SK-N-SH (cell line): ENCODE measurements at regions not wholly inside any gene's neighbourhood (a gene's known extent, or its start where the extent isn't known, plus 50 kb on each side); places are given as distances from the start of the nearest gene placed in this dataset.

Experiments used
- CTCF ChIA-PET: fragments of 300-600, 350-600 bp; formaldehyde crosslinking; extraction: SDS; loops from one replicate; lab custom pipeline; 2021; lab: Yijun Ruan, JAX
- POLR2A ChIA-PET: fragments of 350-600 bp; sonication (Branson Sonifier 250); formaldehyde crosslinking; extraction: SDS; loops from one replicate; lab custom pipeline; 2020; ENCODE audit warnings: antibody characterized with exemption, inconsistent platforms; lab: Yijun Ruan, JAX
- DNase-seq: peaks from one replicate; pipeline ENCODE4 v3.0.0; 2012
- H2AFZ ChIP-seq: fragments of 200-600 bp; sonication (generic); 2 replicates; pipeline ENCODE4 v1.8.1; 2016; ENCODE audit warnings: antibody characterized with exemption, mild to moderate bottlenecking, low read depth
- H3F3A ChIP-seq: fragments of 200-600 bp; sonication (generic); replicated peaks from 2 replicates; pipeline ENCODE3; 2016; ENCODE audit warnings: antibody characterized with exemption, mild to moderate bottlenecking; ENCODE audit not compliant: insufficient read depth
- H3K27ac ChIP-seq, 2 experiments: fragments of 200-500 bp in 1 of 2; fragments of 200-600 bp in 1 of 2; sonication (Bioruptor generic) in 1 of 2; sonication (generic), shearing (Covaris generic) in 1 of 2; 2 replicates each; pipeline versions ENCODE4 v1.5.1 to v1.6.1; 2014 to 2016; ENCODE audit warnings: low read depth in 2 of 2, inconsistent platforms in 1 of 2, low read length in 1 of 2, mild to moderate bottlenecking in 1 of 2, mixed read lengths in 1 of 2
- H3K27me3 ChIP-seq: fragments of 200-600 bp; sonication (generic), shearing (Covaris generic); 2 replicates; pipeline ENCODE4 v1.6.1; 2016; ENCODE audit warnings: mixed run types; ENCODE audit not compliant: insufficient read depth
- H3K36me3 ChIP-seq, 2 experiments: fragments of 200-500 bp in 1 of 2; fragments of 200-600 bp in 1 of 2; sonication (Bioruptor generic) in 1 of 2; sonication (generic) in 1 of 2; replicated peaks in 1 of 2; 2 replicates each; pipeline versions ENCODE3 to v1.5.1; 2014 to 2016; ENCODE audit warnings: low read length in 1 of 2, mild to moderate bottlenecking in 1 of 2; ENCODE audit not compliant: insufficient read depth in 2 of 2, control insufficient read depth in 1 of 2
- H3K4me1 ChIP-seq, 2 experiments: fragments of 200-500 bp in 1 of 2; fragments of 200-600 bp in 1 of 2; sonication (Bioruptor generic) in 1 of 2; sonication (generic), shearing (Covaris generic) in 1 of 2; 2 replicates each; pipeline versions ENCODE4 v1.5.1 to v1.6.1; 2014 to 2016; ENCODE audit warnings: low read depth in 1 of 2, low read length in 1 of 2, mixed run types in 1 of 2; ENCODE audit not compliant: insufficient read depth in 2 of 2, control insufficient read depth in 1 of 2
- H3K4me2 ChIP-seq: fragments of 200-600 bp; sonication (generic), shearing (Covaris generic); 2 replicates; pipeline ENCODE4 v1.6.1; 2017; ENCODE audit warnings: mixed run types
- H3K4me3 ChIP-seq, 2 experiments: fragments of 200-500 bp in 1 of 2; fragments of 200-600 bp in 1 of 2; sonication (Bioruptor generic) in 1 of 2; sonication (generic), shearing (Covaris generic) in 1 of 2; 2 replicates each; pipeline versions ENCODE4 v1.5.1 to v1.8.1; 2014 to 2016; ENCODE audit warnings: low read depth in 2 of 2, inconsistent platforms in 1 of 2, low read length in 1 of 2, mild to moderate bottlenecking in 1 of 2, mixed read lengths in 1 of 2, moderate library complexity in 1 of 2
- H3K79me2 ChIP-seq: fragments of 200-600 bp; sonication (generic); 2 replicates; pipeline ENCODE4 v1.8.1; 2017; ENCODE audit warnings: mild to moderate bottlenecking; ENCODE audit not compliant: insufficient read depth
- H3K9ac ChIP-seq: fragments of 200-600 bp; sonication (generic); 2 replicates; pipeline ENCODE4 v1.6.1; 2017; ENCODE audit warnings: mixed run types
- H3K9me2 ChIP-seq: fragments of 200-600 bp; sonication (generic); 2 replicates; pipeline ENCODE4 v1.6.1; 2017; ENCODE audit warnings: mixed run types
- H3K9me3 ChIP-seq: fragments of 200-600 bp; sonication (generic); 2 replicates; pipeline ENCODE4 v1.6.1; 2017; ENCODE audit warnings: mixed run types, mild to moderate bottlenecking, moderate library complexity
- H4K20me1 ChIP-seq: fragments of 200-600 bp; sonication (generic); 2 replicates; pipeline ENCODE4 v1.6.1; 2017; ENCODE audit warnings: mild to moderate bottlenecking, mixed run types; ENCODE audit not compliant: insufficient read depth
- CHD2 ChIP-seq: fragments of 150-350 bp; IDR thresholded peaks from 2 replicates; pipeline ENCODE4 v1.6.1; 2018; ENCODE audit warnings: low read length; ENCODE audit not compliant: partially characterized antibody
- CTCF ChIP-seq: fragments of 200-600 bp; sonication (generic); IDR thresholded peaks from 2 replicates; pipeline ENCODE4 v1.6.1; 2017; ENCODE audit warnings: antibody characterized with exemption, mild to moderate bottlenecking, moderate library complexity
- EP300 ChIP-seq, 2 experiments: IDR thresholded peaks; 2 replicates each; pipeline versions ENCODE4 v1.4.0 to v1.6.1; 2012; ENCODE audit warnings: borderline replicate concordance in 1 of 2, low read depth in 1 of 2, low read length in 1 of 2
- EZH2phosphoT487 ChIP-seq: fragments of 200-600 bp; sonication (generic); IDR thresholded peaks from 2 replicates; pipeline ENCODE4 v1.6.1; 2017; ENCODE audit warnings: low read depth, mixed run types, mild to moderate bottlenecking, antibody characterized with exemption, moderate library complexity, borderline replicate concordance
- FOSL2 ChIP-seq: IDR thresholded peaks from 2 replicates; pipeline ENCODE4 v1.4.0; 2012; ENCODE audit warnings: low read depth, mild to moderate bottlenecking, moderate library complexity, borderline replicate concordance
- FOXJ3 ChIP-seq: sonication (generic); formaldehyde crosslinking; IDR thresholded peaks from 2 replicates; pipeline ENCODE4 v1.5.1; 2020; ENCODE audit warnings: mild to moderate bottlenecking, missing genetic modification reagents
- FOXM1 ChIP-seq: IDR thresholded peaks from 2 replicates; pipeline ENCODE4 v1.4.0; 2012; ENCODE audit warnings: low read depth, mild to moderate bottlenecking
- IRF3 ChIP-seq: fragments of 150-350 bp; IDR thresholded peaks from 2 replicates; pipeline ENCODE4 v1.6.1; 2016; ENCODE audit warnings: mild to moderate bottlenecking, low read depth, low read length
- MAX ChIP-seq: IDR thresholded peaks from 2 replicates; pipeline ENCODE4 v1.4.0; 2012; ENCODE audit warnings: low read depth
- MXI1 ChIP-seq: IDR thresholded peaks from 2 replicates; pipeline ENCODE4 v1.6.1; 2012; ENCODE audit warnings: mild to moderate bottlenecking, low read depth, low read length, improper control_type of control experiment
- NRF1 ChIP-seq: IDR thresholded peaks from 2 replicates; pipeline ENCODE4 v1.6.1; 2012; ENCODE audit warnings: low read depth, mild to moderate bottlenecking, low read length
- PBX3 ChIP-seq: IDR thresholded peaks from 2 replicates; pipeline ENCODE4; 2012
- RAD21 ChIP-seq: IDR thresholded peaks from 2 replicates; pipeline ENCODE4 v1.6.1; 2012; ENCODE audit warnings: mild to moderate bottlenecking, low read length
- RCOR1 ChIP-seq: fragments of 150-350 bp; IDR thresholded peaks from 2 replicates; pipeline ENCODE4 v1.6.1; 2017; ENCODE audit warnings: antibody characterized with exemption, low read length
- RXRA ChIP-seq: IDR thresholded peaks from 2 replicates; pipeline ENCODE4 v1.4.0; 2012; ENCODE audit warnings: low read depth, mild to moderate bottlenecking, borderline replicate concordance
- TCF12 ChIP-seq: IDR thresholded peaks from 2 replicates; pipeline ENCODE4 v1.4.0; 2012
- USF1 ChIP-seq: IDR thresholded peaks from 2 replicates; pipeline ENCODE4 v1.4.0; 2012; ENCODE audit warnings: low read depth, borderline replicate concordance
- ZBTB33 ChIP-seq: IDR thresholded peaks from 2 replicates; pipeline ENCODE4 v1.4.0; 2012; ENCODE audit warnings: low read depth, borderline replicate concordance
- WGBS: methylation state at CpG from one replicate; pipeline ENCODE4 v1.1.6; 2017; ENCODE audit warnings: low lambda C conversion rate; 5-methylcytosine and 5-hydroxymethylcytosine counted together

- H3K27ac ChIP-seq, result no peak overlapping the region
- H3K36me3 ChIP-seq, result no peaks in the 10 kb centered on the region
- POLR2A ChIA-PET, result no interaction called here
- H3K4me2 ChIP-seq, result no peak overlapping the region
- no peaks in the 10 kb centered on the region for H3K79me2 ChIP-seq
- no peak for TF ChIP-seq FOXJ3
- no peak for TF ChIP-seq EZH2phosphoT487
- TF ChIP-seq FOXM1, result no peak
- no peak for TF ChIP-seq TCF12
- TF ChIP-seq RXRA, result no peak
- TF ChIP-seq CHD2, result no peak
- no peak for TF ChIP-seq USF1
- no peak for TF ChIP-seq PBX3
- TF ChIP-seq CTCF, result no peak
- no peaks in the 10 kb centered on the region for H4K20me1 ChIP-seq
- no peak for DNase-seq
- 41% methylated on average over 7 of the region's 18 CpGs for WGBS
- H3K9me3 ChIP-seq, result no peaks in the 10 kb centered on the region
- no peaks in the 10 kb centered on the region for H3K27me3 ChIP-seq
- CTCF ChIA-PET, result no interaction called here
- no peaks in the 10 kb centered on the region for H3F3A ChIP-seq
- H3K9me2 ChIP-seq, result no peaks in the 10 kb centered on the region
- no peak overlapping the region for H2AFZ ChIP-seq
- H3K9ac ChIP-seq, result no peak overlapping the region
- no peaks in the 10 kb centered on the region for H3K4me1 ChIP-seq
- H3K4me3 ChIP-seq, result no peak overlapping the region
Observed at GRCh38 chr2:239507576-239508258, 106.9 kb upstream of the HDAC4 start.

GRCh38 chr2:239506961-239507360 is 106.1 kb upstream of the HDAC4 start:
- H3K36me3 ChIP-seq, result no peaks in the 10 kb centered on the region
- H4K20me1 ChIP-seq, result no peaks in the 10 kb centered on the region
- no peaks in the 10 kb centered on the region for H3K79me2 ChIP-seq
- H3K9me2 ChIP-seq, result no peaks in the 10 kb centered on the region
- no peak overlapping the region for H3K9ac ChIP-seq
- H3K4me2 ChIP-seq, result no peak overlapping the region
- no peak overlapping the region for H3K27ac ChIP-seq
- H3K9me3 ChIP-seq, result no peaks in the 10 kb centered on the region
- WGBS, result 77% methylated on average over 19 of the region's 19 CpGs
- no peak overlapping the region for H3K4me3 ChIP-seq
- CTCF ChIA-PET, result interaction anchor here (0.9 kb wide), 1 partner anchor 57 kb away, joined by 3 read pairs; no protein-coding TSS in a partner anchor
- POLR2A ChIA-PET, result no interaction called here
- no peaks in the 10 kb centered on the region for H3K27me3 ChIP-seq
- H3F3A ChIP-seq, result no peaks in the 10 kb centered on the region
- DNase-seq, result no peak
- no peaks in the 10 kb centered on the region for H3K4me1 ChIP-seq
- TF ChIP-seq TCF12, result no peak
- TF ChIP-seq MAX, result no peak
- no peak for TF ChIP-seq RAD21
- no peak for TF ChIP-seq EP300 (IDR thresholded peaks at IDR 0.05; ENCODE audit: borderline replicate concordance in 1 of 2, low read depth in 1 of 2, low read length in 1 of 2)
- TF ChIP-seq MXI1, result no peak
- TF ChIP-seq ZBTB33, result no peak
- no peak for TF ChIP-seq IRF3
- TF ChIP-seq FOXJ3, result no peak
- TF ChIP-seq FOSL2, result no peak
- no peak for TF ChIP-seq NRF1
- no peak for TF ChIP-seq EZH2phosphoT487
- no peak for TF ChIP-seq RCOR1
- H2AFZ ChIP-seq, result no peak overlapping the region
